ENCODE measurements at regions not wholly inside any gene's neighbourhood (a gene's known extent, or its start where the extent isn't known, plus 50 kb on each side); places are given as distances from the start of the nearest gene placed in this dataset.

DNA sequence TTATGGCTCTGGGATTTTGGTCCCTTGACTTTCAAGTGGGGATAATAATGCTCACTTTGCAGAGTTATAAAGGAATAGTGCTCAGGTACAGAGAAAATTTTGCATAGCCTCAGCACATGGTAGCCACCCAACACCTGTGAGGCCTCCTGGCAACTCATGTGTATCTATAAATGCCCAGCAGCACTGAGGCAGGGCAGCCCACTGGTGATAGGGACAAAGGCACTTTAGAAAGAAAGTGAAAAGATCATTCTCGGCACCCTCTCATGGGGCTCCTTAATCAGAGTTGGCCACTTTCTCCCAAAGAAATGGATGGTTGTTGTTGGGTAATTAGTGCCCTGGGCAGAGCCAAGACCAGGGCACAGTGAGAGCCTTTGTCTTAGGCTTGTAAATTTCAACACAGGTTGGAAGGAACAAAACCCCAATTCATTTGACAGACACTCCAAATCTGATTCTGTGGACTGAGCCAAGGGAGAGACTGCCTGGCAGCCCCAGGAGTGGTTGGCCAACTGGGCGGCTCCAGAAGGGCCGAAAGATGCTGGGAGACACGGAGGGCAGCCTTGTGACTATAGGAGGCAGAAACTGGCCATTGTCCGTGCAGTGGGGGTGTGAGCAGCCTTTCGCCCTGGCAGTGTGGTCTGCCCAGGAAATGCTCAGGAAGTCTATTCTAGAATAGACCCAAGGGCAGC lies 213.2 kb upstream of the RGMA start:
- Mint-ChIP-seq H3K4me1 (no peaks in the 10 kb centered on the region), H3K9me3 (peaks cover 0 to 4% (median 0%) of the 10 kb centered on the region in 11 donors), H3K27ac (no peak overlapping the region), H3K4me3 (no peak overlapping the region), H3K27me3 (peaks cover 0 to 19% (median 0%) of the 10 kb centered on the region in 5 donors), H3K36me3 (no peaks in the 10 kb centered on the region)
- Histone ChIP-seq H3K4me1 (ENCODE audit: control insufficient read depth in 2 of 2, insufficient read depth in 2 of 2, low read length in 2 of 2) (no peaks in the 10 kb centered on the region), H3K36me3 (ENCODE audit: control insufficient read depth in 2 of 3, insufficient read depth in 3 of 3, low read length in 3 of 3) (no peaks in the 10 kb centered on the region), H3K27ac (ENCODE audit: low read depth, low read length) (no peak overlapping the region), H3K4me3 (ENCODE audit: low read length) (no peak overlapping the region), H3K27me3 (ENCODE audit: control insufficient read depth in 2 of 2, insufficient read depth in 2 of 2, low read length in 2 of 2) (no peaks in the 10 kb centered on the region), H3K9me3 (ENCODE audit: control insufficient read depth in 2 of 3, low read length in 3 of 3) (no peaks in the 10 kb centered on the region)
- no peak for ATAC-seq
- POLR2A ChIA-PET = no interaction called here
- intact Hi-C loops (cut with micrococcal nuclease) = loop anchor here in 1 of 2 donors (10.0 kb wide), 1 partner anchor 217 kb away; the partner anchor contains the start of gene RGMA
- DNase-seq = no peak
- CTCF ChIA-PET = no interaction called here

DNA sequence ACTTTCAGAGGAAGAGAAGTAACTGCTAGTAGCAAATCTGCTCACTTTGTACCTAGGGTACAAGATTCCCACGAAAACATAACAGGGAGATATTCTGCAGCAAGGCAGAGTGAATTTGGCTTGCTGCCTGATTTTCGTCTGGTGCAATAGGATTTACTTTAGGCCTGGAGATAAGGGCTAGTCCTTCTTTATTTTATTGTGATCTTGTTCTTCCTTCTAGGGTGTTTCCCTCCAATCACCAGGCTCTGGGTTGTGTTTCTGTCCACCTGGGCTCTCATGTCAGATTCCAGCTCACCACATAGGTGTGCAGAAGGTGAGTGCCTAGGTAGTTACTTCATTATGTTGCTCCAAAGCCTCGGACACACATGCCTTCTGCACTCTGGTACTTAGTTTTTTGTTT lies 211.8 kb upstream of the RGMA start:
- Histone ChIP-seq H3K4me3 (ENCODE audit: low read length) (no peak overlapping the region), H3K27me3 (ENCODE audit: control insufficient read depth in 2 of 2, insufficient read depth in 2 of 2, low read length in 2 of 2) (no peaks in the 10 kb centered on the region), H3K27ac (ENCODE audit: low read depth, low read length) (no peak overlapping the region), H3K36me3 (ENCODE audit: control insufficient read depth in 2 of 3, insufficient read depth in 3 of 3, low read length in 3 of 3) (no peaks in the 10 kb centered on the region), H3K9me3 (ENCODE audit: control insufficient read depth in 2 of 3, low read length in 3 of 3) (no peaks in the 10 kb centered on the region), H3K4me1 (ENCODE audit: control insufficient read depth in 2 of 2, insufficient read depth in 2 of 2, low read length in 2 of 2) (no peaks in the 10 kb centered on the region)
- no peak overlapping the region for H3K4me3 Mint-ChIP-seq
- POLR2A ChIA-PET = no interaction called here
- ATAC-seq (no peak), DNase-seq (no peak)
- H3K9me3 Mint-ChIP-seq = peaks cover 0 to 4% (median 0%) of the 10 kb centered on the region in 11 donors
- intact Hi-C loops (cut with micrococcal nuclease) = loop anchor here in 1 of 2 donors (10.0 kb wide), 1 partner anchor 216 kb away; the partner anchor contains the start of gene RGMA
- no peaks in the 10 kb centered on the region for H3K36me3 Mint-ChIP-seq
- H3K27ac Mint-ChIP-seq = no peak overlapping the region
- peaks cover 0 to 19% (median 0%) of the 10 kb centered on the region in 5 donors for H3K27me3 Mint-ChIP-seq
- H3K4me1 Mint-ChIP-seq = no peaks in the 10 kb centered on the region
- CTCF ChIA-PET = no interaction called here

DNA sequence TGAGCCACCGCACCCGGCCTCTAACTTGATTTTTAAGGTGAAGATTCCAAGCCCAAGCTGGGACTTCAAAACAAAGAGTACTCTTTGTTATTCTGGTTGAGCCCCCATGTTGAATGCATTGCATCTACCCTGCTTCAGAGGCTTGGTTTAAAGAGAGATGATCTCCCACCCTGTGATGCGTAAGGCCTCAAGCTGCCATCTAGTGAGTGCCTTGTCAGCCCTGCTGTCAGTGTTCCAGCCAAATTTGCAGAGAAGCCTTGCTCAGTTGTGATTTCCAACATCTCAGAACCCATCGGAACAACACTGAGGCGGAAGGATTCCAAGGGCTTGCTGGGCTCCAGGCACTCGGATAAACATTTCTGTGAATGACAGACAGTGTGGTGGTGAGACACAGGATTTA lies 210.7 kb upstream of the RGMA start:
- Histone ChIP-seq H3K4me1 (ENCODE audit: control insufficient read depth in 2 of 2, insufficient read depth in 2 of 2, low read length in 2 of 2) (no peaks in the 10 kb centered on the region), H3K4me3 (ENCODE audit: low read length) (no peak overlapping the region), H3K27me3 (ENCODE audit: control insufficient read depth in 2 of 2, insufficient read depth in 2 of 2, low read length in 2 of 2) (no peaks in the 10 kb centered on the region), H3K27ac (ENCODE audit: low read depth, low read length) (no peak overlapping the region), H3K36me3 (ENCODE audit: control insufficient read depth in 2 of 3, insufficient read depth in 3 of 3, low read length in 3 of 3) (no peaks in the 10 kb centered on the region), H3K9me3 (ENCODE audit: control insufficient read depth in 2 of 3, low read length in 3 of 3) (no peaks in the 10 kb centered on the region)
- no peak overlapping the region for H3K27ac Mint-ChIP-seq
- no peaks in the 10 kb centered on the region for H3K4me1 Mint-ChIP-seq
- CTCF ChIA-PET = no interaction called here
- no peak overlapping the region for H3K4me3 Mint-ChIP-seq
- H3K9me3 Mint-ChIP-seq = peaks cover 0 to 4% (median 0%) of the 10 kb centered on the region in 11 donors
- H3K36me3 Mint-ChIP-seq = no peaks in the 10 kb centered on the region
- POLR2A ChIA-PET = no interaction called here
- peaks cover 0 to 14% (median 3%) of the 10 kb centered on the region in 5 donors for H3K27me3 Mint-ChIP-seq
- no peak for ATAC-seq
- intact Hi-C loops (cut with micrococcal nuclease) = loop anchor here in 1 of 2 donors (10.0 kb wide), 1 partner anchor 215 kb away; the partner anchor contains the start of gene RGMA
- DNase-seq = no peak

- no peak for ATAC-seq
- CTCF ChIA-PET = no interaction called here
These were observed 209.9 kb upstream of the RGMA start for GRCh38 chr15:93298901-93299300.

DNA sequence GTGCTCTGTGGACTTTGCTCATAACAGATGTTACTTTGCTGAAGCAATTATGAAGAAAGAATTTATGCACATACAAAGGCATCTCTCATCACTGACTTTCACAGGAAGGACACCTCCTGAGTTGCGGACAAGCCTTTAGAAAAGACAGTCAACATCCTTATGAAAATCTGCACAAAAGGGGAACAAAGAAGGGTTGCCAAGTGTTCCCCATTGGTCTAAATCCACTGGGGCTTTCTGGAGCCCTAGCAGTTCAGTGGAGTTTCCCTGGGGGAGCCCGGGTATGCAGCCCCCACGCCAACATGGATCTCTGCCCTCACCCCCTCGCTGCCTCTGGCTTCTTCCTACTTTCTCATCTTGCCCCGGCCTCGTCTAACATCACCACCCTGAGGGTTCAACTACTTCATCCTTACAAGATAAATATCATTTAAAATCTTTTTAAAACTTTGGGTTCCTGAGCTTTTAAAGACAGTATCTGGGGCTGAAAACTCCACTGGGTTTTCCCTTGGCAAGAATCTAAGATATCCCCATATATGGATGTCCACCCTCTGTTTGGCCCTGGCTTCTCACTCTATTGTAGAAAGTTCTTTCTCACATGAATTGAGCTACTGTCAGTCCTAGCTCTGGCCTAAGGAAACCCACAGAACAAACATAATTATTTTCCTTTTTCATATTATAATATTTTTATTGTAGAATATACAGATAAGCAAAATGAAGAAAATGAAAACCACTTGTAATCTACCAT lies 207.9 kb upstream of the RGMA start:
- Histone ChIP-seq H3K27ac (ENCODE audit: low read depth, low read length) (no peak overlapping the region), H3K4me3 (ENCODE audit: low read length) (no peak overlapping the region), H3K4me1 (ENCODE audit: control insufficient read depth in 2 of 2, insufficient read depth in 2 of 2, low read length in 2 of 2) (no peaks in the 10 kb centered on the region), H3K27me3 (ENCODE audit: control insufficient read depth in 2 of 2, insufficient read depth in 2 of 2, low read length in 2 of 2) (no peaks in the 10 kb centered on the region), H3K36me3 (ENCODE audit: control insufficient read depth in 2 of 3, insufficient read depth in 3 of 3, low read length in 3 of 3) (no peaks in the 10 kb centered on the region), H3K9me3 (ENCODE audit: control insufficient read depth in 2 of 3, low read length in 3 of 3) (no peaks in the 10 kb centered on the region)
- Mint-ChIP-seq H3K27me3 (peaks cover 0 to 10% (median 6%) of the 10 kb centered on the region in 5 donors), H3K4me3 (no peak overlapping the region), H3K9me3 (peaks cover 0 to 2% (median 0%) of the 10 kb centered on the region in 11 donors), H3K36me3 (no peaks in the 10 kb centered on the region), H3K27ac (no peak overlapping the region), H3K4me1 (no peaks in the 10 kb centered on the region)
- DNase-seq (no peak), ATAC-seq (no peak)
- intact Hi-C loops (cut with micrococcal nuclease) = no loop called here
- ChIA-PET POLR2A (no interaction called here), CTCF (no interaction called here)

More at GRCh38 chr15:93298901-93299300, 209.9 kb upstream of the RGMA start:
- no peak overlapping the region for H3K27ac ChIP-seq (ENCODE audit: low read depth, low read length)
- H3K27me3 ChIP-seq (ENCODE audit: control insufficient read depth in 2 of 2, insufficient read depth in 2 of 2, low read length in 2 of 2) = no peaks in the 10 kb centered on the region
- H3K27ac Mint-ChIP-seq = no peak overlapping the region
- POLR2A ChIA-PET = no interaction called here
- H3K9me3 Mint-ChIP-seq = peaks cover 0 to 4% (median 0%) of the 10 kb centered on the region in 11 donors
- DNase-seq = no peak
- no peaks in the 10 kb centered on the region for H3K36me3 Mint-ChIP-seq
- intact Hi-C loops (cut with micrococcal nuclease) = no loop called here
- H3K36me3 ChIP-seq (ENCODE audit: control insufficient read depth in 2 of 3, insufficient read depth in 3 of 3, low read length in 3 of 3) = no peaks in the 10 kb centered on the region
- H3K4me3 ChIP-seq (ENCODE audit: low read length) = no peak overlapping the region
- H3K4me1 ChIP-seq (ENCODE audit: control insufficient read depth in 2 of 2, insufficient read depth in 2 of 2, low read length in 2 of 2) = no peaks in the 10 kb centered on the region
- peaks cover 0 to 10% (median 6%) of the 10 kb centered on the region in 5 donors for H3K27me3 Mint-ChIP-seq
- H3K4me3 Mint-ChIP-seq = no peak overlapping the region
- H3K9me3 ChIP-seq (ENCODE audit: control insufficient read depth in 2 of 3, low read length in 3 of 3) = no peaks in the 10 kb centered on the region
- no peaks in the 10 kb centered on the region for H3K4me1 Mint-ChIP-seq

DNA sequence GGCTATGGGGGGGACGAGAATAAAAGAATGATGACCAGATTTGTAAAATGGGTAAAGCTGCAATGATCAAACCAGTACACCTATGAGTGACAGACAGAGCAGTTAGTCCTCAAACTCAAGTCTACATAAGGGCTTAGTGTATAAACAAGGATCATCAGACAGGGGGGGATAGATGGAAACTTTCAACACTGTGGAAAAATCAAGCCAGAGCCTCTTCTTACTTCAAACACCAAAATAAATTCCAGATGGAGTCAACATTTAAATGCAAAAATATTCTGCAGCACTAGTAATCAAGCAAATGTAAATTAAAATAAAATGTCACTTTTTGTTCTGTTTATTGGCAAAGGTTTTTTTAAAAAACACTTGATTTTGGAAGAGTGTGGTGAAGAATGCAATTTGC lies 205.9 kb upstream of the RGMA start:
- Histone ChIP-seq H3K9me3 (ENCODE audit: control insufficient read depth in 2 of 3, low read length in 3 of 3) (no peaks in the 10 kb centered on the region), H3K4me3 (ENCODE audit: low read length) (no peak overlapping the region), H3K4me1 (ENCODE audit: control insufficient read depth in 2 of 2, insufficient read depth in 2 of 2, low read length in 2 of 2) (no peaks in the 10 kb centered on the region), H3K27me3 (ENCODE audit: control insufficient read depth in 2 of 2, insufficient read depth in 2 of 2, low read length in 2 of 2) (no peaks in the 10 kb centered on the region), H3K36me3 (ENCODE audit: control insufficient read depth in 2 of 3, insufficient read depth in 3 of 3, low read length in 3 of 3) (no peaks in the 10 kb centered on the region), H3K27ac (ENCODE audit: low read depth, low read length) (no peak overlapping the region)
- DNase-seq (no peak), ATAC-seq (no peak)
- H3K27ac Mint-ChIP-seq = no peak overlapping the region
- H3K4me3 Mint-ChIP-seq = no peak overlapping the region
- peaks cover 0 to 4% (median 0%) of the 10 kb centered on the region in 11 donors for H3K9me3 Mint-ChIP-seq
- intact Hi-C loops (cut with micrococcal nuclease) = no loop called here
- no peaks in the 10 kb centered on the region for H3K36me3 Mint-ChIP-seq
- H3K27me3 Mint-ChIP-seq = peaks cover 16 to 24% (median 19%) of the 10 kb centered on the region in 5 donors
- peaks cover 0 to 2% (median 0%) of the 10 kb centered on the region in 7 donors for H3K4me1 Mint-ChIP-seq
- ChIA-PET POLR2A (no interaction called here), CTCF (no interaction called here)

All from naive thymus-derived CD4-positive, alpha-beta T cell (primary cell).